ENCODE measurements at regions not wholly inside any gene's neighbourhood (a gene's known extent, or its start where the extent isn't known, plus 50 kb on each side); places are given as distances from the start of the nearest gene placed in this dataset.
A peak's percentile ranks its signal among the peaks of the same experiment; 100 is the strongest.

DNA sequence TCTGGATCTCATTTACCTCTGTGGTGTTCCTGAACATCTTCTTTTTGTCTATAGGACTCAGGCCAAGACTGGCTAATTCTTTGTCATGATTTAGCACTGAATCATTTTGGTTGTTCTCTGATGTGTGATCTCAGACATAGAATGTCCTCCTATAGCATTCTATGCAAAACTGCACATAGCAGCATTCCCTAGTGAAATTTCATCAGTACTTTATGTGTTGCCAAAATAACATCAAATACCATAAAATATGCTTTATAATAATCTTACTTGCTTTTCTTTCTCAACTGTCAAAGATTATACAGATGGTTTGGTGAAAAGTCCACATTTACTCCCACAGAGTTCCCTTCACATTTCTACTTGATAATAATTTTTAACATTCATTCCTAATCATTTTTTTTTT, 115.7 kb upstream of the MPDZ start:
- TF ChIP-seq, protein P1, sequence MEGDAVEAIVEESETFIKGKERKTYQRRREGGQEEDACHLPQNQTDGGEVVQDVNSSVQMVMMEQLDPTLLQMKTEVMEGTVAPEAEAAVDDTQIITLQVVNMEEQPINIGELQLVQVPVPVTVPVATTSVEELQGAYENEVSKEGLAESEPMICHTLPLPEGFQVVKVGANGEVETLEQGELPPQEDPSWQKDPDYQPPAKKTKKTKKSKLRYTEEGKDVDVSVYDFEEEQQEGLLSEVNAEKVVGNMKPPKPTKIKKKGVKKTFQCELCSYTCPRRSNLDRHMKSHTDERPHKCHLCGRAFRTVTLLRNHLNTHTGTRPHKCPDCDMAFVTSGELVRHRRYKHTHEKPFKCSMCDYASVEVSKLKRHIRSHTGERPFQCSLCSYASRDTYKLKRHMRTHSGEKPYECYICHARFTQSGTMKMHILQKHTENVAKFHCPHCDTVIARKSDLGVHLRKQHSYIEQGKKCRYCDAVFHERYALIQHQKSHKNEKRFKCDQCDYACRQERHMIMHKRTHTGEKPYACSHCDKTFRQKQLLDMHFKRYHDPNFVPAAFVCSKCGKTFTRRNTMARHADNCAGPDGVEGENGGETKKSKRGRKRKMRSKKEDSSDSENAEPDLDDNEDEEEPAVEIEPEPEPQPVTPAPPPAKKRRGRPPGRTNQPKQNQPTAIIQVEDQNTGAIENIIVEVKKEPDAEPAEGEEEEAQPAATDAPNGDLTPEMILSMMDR (IDR thresholded peaks at IDR 0.05; ENCODE audit: partially characterized antibody, unreplicated experiment): no peak
- no peak overlapping the region for H3K27ac Mint-ChIP-seq (ENCODE audit: unreplicated experiment)
- H3K36me3 Mint-ChIP-seq (ENCODE audit: unreplicated experiment): peaks cover 9% of the 10 kb centered on the region
- H3K9me3 Mint-ChIP-seq (ENCODE audit: unreplicated experiment): no peaks in the 10 kb centered on the region
- H3K27me3 Mint-ChIP-seq (ENCODE audit: unreplicated experiment): no peaks in the 10 kb centered on the region
- H3K4me3 Mint-ChIP-seq (ENCODE audit: unreplicated experiment): no peak overlapping the region
- DNase-seq: no peak
- H3K4me1 Mint-ChIP-seq (ENCODE audit: low read depth, unreplicated experiment): no peaks in the 10 kb centered on the region

DNA sequence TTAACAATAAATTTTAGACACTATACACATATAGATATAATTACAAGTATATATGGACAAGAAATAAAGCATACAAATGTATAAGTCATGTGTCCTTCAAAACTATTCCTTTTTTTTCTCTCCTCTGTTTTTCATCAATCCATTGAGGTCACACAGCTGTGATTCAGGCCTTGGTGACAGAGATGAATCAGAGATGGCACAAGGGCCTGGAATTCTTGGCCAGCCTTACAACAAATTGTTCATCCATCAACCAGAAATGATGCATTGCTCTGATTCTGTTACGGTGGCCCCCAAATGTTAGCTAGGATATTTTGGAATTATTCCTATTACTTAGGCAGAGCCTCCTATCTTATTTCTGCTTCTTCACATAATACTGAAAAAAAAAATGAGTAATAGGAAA, 108.7 kb upstream of the MPDZ start:
- TF ChIP-seq, protein P1 (IDR thresholded peaks at IDR 0.05; ENCODE audit: partially characterized antibody, unreplicated experiment): no peak
- Mint-ChIP-seq H3K4me1 (ENCODE audit: low read depth, unreplicated experiment) (no peaks in the 10 kb centered on the region), H3K36me3 (ENCODE audit: unreplicated experiment) (peaks cover 39% of the 10 kb centered on the region), H3K9me3 (ENCODE audit: unreplicated experiment) (no peaks in the 10 kb centered on the region), H3K4me3 (ENCODE audit: unreplicated experiment) (no peak overlapping the region), H3K27ac (ENCODE audit: unreplicated experiment) (no peak overlapping the region), H3K27me3 (ENCODE audit: unreplicated experiment) (no peaks in the 10 kb centered on the region)
- DNase-seq: no peak

DNA sequence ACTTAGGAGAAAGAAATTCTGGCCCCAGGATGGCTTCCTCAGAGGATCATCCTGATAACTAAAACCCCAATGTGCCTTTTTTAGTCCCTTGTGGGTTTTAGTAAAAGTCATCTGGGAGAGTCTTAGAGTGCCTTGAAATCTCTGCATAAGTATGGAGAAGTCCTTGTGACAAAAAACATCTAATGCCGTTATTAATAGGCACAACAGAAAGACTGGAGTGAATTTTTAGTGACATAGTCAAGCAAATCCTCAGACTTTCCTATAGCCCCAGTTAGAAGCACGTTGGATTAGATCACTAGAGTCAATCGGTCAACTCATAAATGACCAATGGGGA, 108.2 kb upstream of the MPDZ start:
- H3K9me3 Mint-ChIP-seq (ENCODE audit: unreplicated experiment): no peaks in the 10 kb centered on the region

DNA sequence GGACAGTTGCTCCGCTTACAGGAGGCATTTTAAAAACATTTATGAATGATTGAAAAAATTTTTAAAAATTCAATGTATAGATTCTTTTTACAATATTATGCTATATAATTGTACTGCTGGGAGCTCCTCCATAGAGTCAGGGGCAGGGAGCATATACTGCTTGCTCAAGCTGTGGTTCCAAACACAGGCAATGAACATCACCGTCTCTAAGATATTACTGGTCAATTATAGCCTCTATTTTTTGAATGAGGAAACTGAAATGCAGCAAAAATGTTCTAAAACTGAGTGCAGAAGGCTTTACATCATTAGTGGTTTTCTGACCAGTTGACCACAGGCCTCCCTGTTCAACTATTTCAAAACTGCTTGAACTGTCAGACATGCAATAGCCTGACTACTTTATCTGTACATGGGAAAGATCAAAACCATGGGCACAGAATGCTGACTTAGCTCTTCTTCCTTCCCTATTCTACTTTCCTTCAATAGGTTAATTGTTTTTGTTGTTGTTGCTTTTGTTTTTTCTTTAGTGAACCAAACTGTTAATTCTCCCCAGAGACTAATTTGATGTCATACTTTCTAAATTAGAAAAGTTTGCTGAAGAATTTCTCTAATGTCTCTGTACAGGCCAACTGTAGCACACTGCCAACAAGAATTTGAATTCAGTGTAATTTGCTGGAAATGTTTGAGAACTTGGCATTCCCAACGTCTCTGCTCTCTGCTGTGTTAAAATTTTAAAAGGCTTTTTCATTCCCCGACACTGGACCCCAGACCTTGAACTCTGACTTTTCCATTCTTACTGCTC, 107.6 kb upstream of the MPDZ start:
- Mint-ChIP-seq H3K36me3 (ENCODE audit: unreplicated experiment) (peaks cover 39% of the 10 kb centered on the region), H3K27ac (ENCODE audit: unreplicated experiment) (no peak overlapping the region), H3K9me3 (ENCODE audit: unreplicated experiment) (no peaks in the 10 kb centered on the region), H3K4me1 (ENCODE audit: low read depth, unreplicated experiment) (no peaks in the 10 kb centered on the region), H3K4me3 (ENCODE audit: unreplicated experiment) (no peak overlapping the region), H3K27me3 (ENCODE audit: unreplicated experiment) (no peaks in the 10 kb centered on the region)
- TF ChIP-seq, protein P1 (IDR thresholded peaks at IDR 0.05; ENCODE audit: partially characterized antibody, unreplicated experiment): no peak
- DNase-seq: no peak

More for the DNA sequence above, 108.2 kb upstream of the MPDZ start:
- H3K4me1 Mint-ChIP-seq (ENCODE audit: low read depth, unreplicated experiment): no peaks in the 10 kb centered on the region
- DNase-seq: no peak
- no peak overlapping the region for H3K4me3 Mint-ChIP-seq (ENCODE audit: unreplicated experiment)
- TF ChIP-seq, protein P1 (IDR thresholded peaks at IDR 0.05; ENCODE audit: partially characterized antibody, unreplicated experiment): no peak
- no peaks in the 10 kb centered on the region for H3K27me3 Mint-ChIP-seq (ENCODE audit: unreplicated experiment)
- peaks cover 39% of the 10 kb centered on the region for H3K36me3 Mint-ChIP-seq (ENCODE audit: unreplicated experiment)
- H3K27ac Mint-ChIP-seq (ENCODE audit: unreplicated experiment): no peak overlapping the region

DNA sequence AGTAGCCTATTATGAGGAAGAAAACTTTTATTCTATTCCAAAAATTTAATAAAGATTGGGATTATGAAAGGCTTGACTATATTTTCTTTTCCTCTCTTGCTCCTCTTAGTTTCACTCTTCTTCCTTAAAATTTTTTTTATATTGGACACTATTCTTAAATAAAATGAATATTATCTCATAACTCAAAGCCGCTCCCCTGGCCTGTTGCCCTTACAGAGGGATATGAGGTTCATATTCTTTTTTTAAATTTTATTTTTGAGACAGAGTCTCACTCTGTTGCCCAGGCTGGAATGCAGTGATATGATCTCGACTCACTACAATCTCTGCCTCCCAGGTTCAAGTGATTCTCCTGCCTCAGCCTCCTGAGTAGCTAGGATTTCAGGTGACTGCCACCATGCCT, 106.8 kb upstream of the MPDZ start:
- no peak for DNase-seq
- H3K4me3 Mint-ChIP-seq (ENCODE audit: unreplicated experiment): no peak overlapping the region
- peaks cover 32% of the 10 kb centered on the region for H3K36me3 Mint-ChIP-seq (ENCODE audit: unreplicated experiment)
- H3K9me3 Mint-ChIP-seq (ENCODE audit: unreplicated experiment): no peaks in the 10 kb centered on the region
- H3K4me1 Mint-ChIP-seq (ENCODE audit: low read depth, unreplicated experiment): no peaks in the 10 kb centered on the region
- peak overlapping the region; percentile 9 for H3K27ac Mint-ChIP-seq (ENCODE audit: unreplicated experiment)
- no peaks in the 10 kb centered on the region for H3K27me3 Mint-ChIP-seq (ENCODE audit: unreplicated experiment)
- TF ChIP-seq, protein P1 (IDR thresholded peaks at IDR 0.05; ENCODE audit: partially characterized antibody, unreplicated experiment): no peak
